HepG2 (cell line): ENCODE measurements at regions not wholly inside any gene's neighbourhood (a gene's known extent, or its start where the extent isn't known, plus 50 kb on each side); places are given as distances from the start of the nearest gene placed in this dataset.

Experiments
- ATAC-seq: fragments of 200-7000 bp; cut with Tn5 transposase; 3 replicates; pipeline ENCODE4 v1.9.1; 2020; ENCODE audit warnings: mild to moderate bottlenecking, moderate library complexity
- BruUV-seq: library from RNA; stranded (reverse); fragments of 400-500 nt; replicated peaks from 2 replicates; lab custom pipeline; 2021; lab: Mats Ljungman, UMichigan
- CTCF ChIA-PET: fragments of 300-600 bp; formaldehyde crosslinking; extraction: SDS; loops from one replicate; lab custom pipeline; 2021; ENCODE audit warnings: low total read pairs, inconsistent platforms, low intra/inter-chr PET ratio; lab: Yijun Ruan, JAX
- POLR2A ChIA-PET: fragments of 350-600 bp; sonication (Branson Sonifier 250); formaldehyde crosslinking; loops from one replicate; lab custom pipeline; 2020; ENCODE audit warnings: antibody characterized with exemption, inconsistent platforms; lab: Yijun Ruan, JAX
- DNase-seq: peaks from one replicate; pipeline ENCODE4 v3.0.0-alpha.2; 2015; ENCODE audit warnings: low spot score
- FAIRE-seq: peaks from 3 replicates; lab custom pipeline; 2011; peaks lifted over from hg19 to GRCh38; lab: Jason Lieb, UNC
- H2AFZ ChIP-seq: one replicate; pipeline ENCODE4 v1.6.1; 2011; ENCODE audit warnings: low read length, inconsistent platforms
- H3K27ac ChIP-seq: fragments of 300-600 bp; 3 replicates; pipeline ENCODE4 v1.8.0; 2011; ENCODE audit warnings: mixed run types, mild to moderate bottlenecking, mixed read lengths, low read length, inconsistent platforms; ENCODE audit not compliant: insufficient read depth; ENCODE audit errors: extremely low read length
- H3K27me3 ChIP-seq, 2 experiments: fragments of 200-600 bp in 1 of 2; 2 replicates in 1 of 2; 3 replicates in 1 of 2; pipeline versions ENCODE4 v1.6.0 to v1.8.0; 2011; ENCODE audit warnings: low read length in 2 of 2, mild to moderate bottlenecking in 2 of 2, moderate library complexity in 2 of 2, inconsistent platforms in 1 of 2; ENCODE audit not compliant: insufficient read depth in 2 of 2, control insufficient read depth in 1 of 2
- H3K36me3 ChIP-seq, 2 experiments: fragments of 200-600 bp in 1 of 2; replicated peaks in 1 of 2; 2 replicates in 1 of 2; 3 replicates in 1 of 2; pipeline versions ENCODE4 v1.5.1 to v1.8.0; 2011; ENCODE audit warnings: low read length in 2 of 2, inconsistent platforms in 1 of 2; ENCODE audit not compliant: insufficient read depth in 2 of 2, control insufficient read depth in 1 of 2
- H3K4me1 ChIP-seq: 2 replicates; pipeline ENCODE4 v1.5.1; 2012; ENCODE audit warnings: low read length, inconsistent platforms; ENCODE audit not compliant: insufficient read depth
- H3K4me2 ChIP-seq: 2 replicates; pipeline ENCODE4 v1.6.0; 2011; ENCODE audit warnings: low read depth, low read length, inconsistent platforms
- H3K4me3 ChIP-seq, 3 experiments: fragments of 200-600 bp in 1 of 3; sonication (generic), shearing (Covaris generic) in 1 of 3; replicated peaks in 1 of 3; 2 replicates each; pipeline ENCODE4 v1.5.1; 2011 to 2016; ENCODE audit warnings: low read length in 3 of 3, inconsistent platforms in 2 of 3, low read depth in 2 of 3, mild to moderate bottlenecking in 2 of 3, control low read depth in 1 of 3, mixed read lengths in 1 of 3; ENCODE audit not compliant: insufficient read depth in 1 of 3
- H3K79me2 ChIP-seq: one replicate; pipeline ENCODE4 v1.6.1; 2011; ENCODE audit warnings: low read length, inconsistent platforms; ENCODE audit not compliant: insufficient read depth
- H3K9ac ChIP-seq: 2 replicates; pipeline ENCODE4 v1.6.0; 2011; ENCODE audit warnings: mild to moderate bottlenecking, low read depth, low read length, inconsistent platforms; ENCODE audit not compliant: insufficient read depth
- H3K9me3 ChIP-seq: 2 replicates; pipeline ENCODE4 v1.5.1; 2012; ENCODE audit warnings: mild to moderate bottlenecking, low read length
- H4K20me1 ChIP-seq: 2 replicates; pipeline ENCODE4 v1.6.0; 2011; ENCODE audit warnings: inconsistent platforms, mild to moderate bottlenecking, low read length, moderate library complexity; ENCODE audit not compliant: insufficient read depth
- DMAP1 ChIP-seq: IDR thresholded peaks from 2 replicates; pipeline ENCODE4 v1.6.1; 2016
- MED8 ChIP-seq: sonication (generic); formaldehyde crosslinking; IDR thresholded peaks from 2 replicates; pipeline ENCODE4 v1.8.1; 2023; ENCODE audit warnings: mild to moderate bottlenecking, missing genetic modification reagents; ENCODE audit not compliant: insufficient replicate concordance
- NBN ChIP-seq: fragments of 450-650 bp; conservative IDR thresholded peaks from 2 replicates; pipeline ENCODE4 v1.6.1; 2017
- ZNF143 ChIP-seq: sonication (generic); formaldehyde crosslinking; IDR thresholded peaks from 2 replicates; pipeline ENCODE4 v1.4.0; 2020; ENCODE audit warnings: missing genetic modification reagents
- WGBS: methylation state at CpG from one replicate; pipeline ENCODE4 v1.1.6; 2017; ENCODE audit warnings: low lambda C conversion rate; 5-methylcytosine and 5-hydroxymethylcytosine counted together
- in situ Hi-C: cut with HindIII; loops from 2 replicates; pipeline ENCODE4 v1.10.0; 2017; ENCODE audit warnings: low pct_unique_long_range_greater_than_20kb; ENCODE audit not compliant: extremely low pct_ligation_motif_present
- intact Hi-C: fragments of 100-400 bp; cut with micrococcal nuclease; formaldehyde crosslinking; loops from one replicate; pipeline ENCODE4 v1.10.0; 2022; ENCODE audit not compliant: unreplicated experiment
- TF ChIP-seq, protein P1 (sequence below): sonication (generic); formaldehyde crosslinking; IDR thresholded peaks from 2 replicates; pipeline ENCODE4 v1.4.0; 2020; ENCODE audit warnings: mild to moderate bottlenecking, missing genetic modification reagents
- TF ChIP-seq, protein P2 (sequence below): sonication (generic); formaldehyde crosslinking; IDR thresholded peaks from 2 replicates; pipeline ENCODE4 v1.5.0; 2020; ENCODE audit warnings: mild to moderate bottlenecking, missing genetic modification reagents
- TF ChIP-seq, protein P3 (sequence below): sonication (generic); formaldehyde crosslinking; IDR thresholded peaks from 2 replicates; pipeline ENCODE4 v1.5.1; 2020; ENCODE audit warnings: mild to moderate bottlenecking, missing genetic modification reagents

DNA sequence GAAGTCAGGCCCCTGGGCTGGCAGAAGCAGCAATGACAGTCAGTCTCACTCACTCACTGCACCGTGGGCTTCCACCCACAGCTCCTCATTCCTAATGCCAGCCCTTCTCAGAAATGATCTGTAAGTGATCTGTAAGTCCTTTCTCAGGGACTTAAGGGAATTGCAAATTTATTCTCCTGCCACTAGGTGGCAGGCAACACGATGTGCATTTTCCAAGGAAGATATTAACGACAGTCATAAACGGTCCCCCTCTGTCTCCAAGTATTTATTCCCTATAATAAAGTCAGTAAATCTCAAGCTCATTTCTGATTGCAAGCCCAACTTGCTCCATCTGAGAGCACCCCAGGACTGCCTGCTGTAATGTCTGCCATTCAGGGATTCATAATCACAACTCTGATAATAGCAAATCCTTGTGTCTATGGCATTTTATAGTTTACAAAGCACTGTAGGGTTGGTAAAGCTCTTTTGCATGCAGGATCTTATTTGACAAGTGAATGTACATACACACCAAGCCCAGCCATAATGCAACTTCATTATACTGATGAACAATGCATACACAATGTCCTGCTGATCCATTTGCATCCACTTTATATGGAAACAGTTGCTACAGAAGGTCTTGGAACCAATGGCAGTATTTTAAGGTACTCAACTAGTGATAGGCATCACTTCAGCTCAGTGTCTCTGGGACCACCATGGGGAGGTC lies 380.5 kb upstream of the CAMK1G start (continued):
- TF ChIP-seq, protein P1, sequence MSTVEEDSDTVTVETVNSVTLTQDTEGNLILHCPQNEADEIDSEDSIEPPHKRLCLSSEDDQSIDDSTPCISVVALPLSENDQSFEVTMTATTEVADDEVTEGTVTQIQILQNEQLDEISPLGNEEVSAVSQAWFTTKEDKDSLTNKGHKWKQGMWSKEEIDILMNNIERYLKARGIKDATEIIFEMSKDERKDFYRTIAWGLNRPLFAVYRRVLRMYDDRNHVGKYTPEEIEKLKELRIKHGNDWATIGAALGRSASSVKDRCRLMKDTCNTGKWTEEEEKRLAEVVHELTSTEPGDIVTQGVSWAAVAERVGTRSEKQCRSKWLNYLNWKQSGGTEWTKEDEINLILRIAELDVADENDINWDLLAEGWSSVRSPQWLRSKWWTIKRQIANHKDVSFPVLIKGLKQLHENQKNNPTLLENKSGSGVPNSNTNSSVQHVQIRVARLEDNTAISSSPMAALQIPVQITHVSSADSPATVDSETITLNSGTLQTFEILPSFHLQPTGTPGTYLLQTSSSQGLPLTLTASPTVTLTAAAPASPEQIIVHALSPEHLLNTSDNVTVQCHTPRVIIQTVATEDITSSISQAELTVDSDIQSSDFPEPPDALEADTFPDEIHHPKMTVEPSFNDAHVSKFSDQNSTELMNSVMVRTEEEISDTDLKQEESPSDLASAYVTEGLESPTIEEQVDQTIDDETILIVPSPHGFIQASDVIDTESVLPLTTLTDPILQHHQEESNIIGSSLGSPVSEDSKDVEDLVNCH (CRISPR knock-in tag): no peak
- TF ChIP-seq DMAP1: no peak

DNA sequence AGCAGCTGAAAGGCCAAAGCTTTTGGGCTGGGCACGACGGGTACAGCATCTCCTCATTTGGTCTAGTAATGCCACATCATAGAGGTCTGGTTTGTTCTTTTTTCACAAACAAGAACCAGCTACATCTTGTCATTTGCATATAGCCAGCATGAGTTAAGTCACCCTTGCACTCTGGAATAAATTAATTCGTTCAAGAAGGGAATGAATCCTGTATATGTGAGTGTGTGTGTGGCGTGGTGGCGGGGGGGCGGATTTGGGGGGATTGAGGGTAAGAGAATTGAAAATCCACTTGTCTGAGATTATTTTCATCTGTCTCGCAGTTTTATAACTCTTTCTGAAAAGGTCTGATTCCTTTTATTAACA lies 380.0 kb upstream of the CAMK1G start:
- DNase-seq: no peak
- H3K36me3 ChIP-seq: no peaks in the 10 kb centered on the region
- 27% methylated on average over 7 of the region's 7 CpGs for WGBS
- H3K79me2 ChIP-seq: no peaks in the 10 kb centered on the region
- intact Hi-C loops (loop anchor here (2.0 to 10.0 kb wide), 4 partner anchors 45 to 309 kb away; no protein-coding TSS in a partner anchor), in situ Hi-C loops (loop anchor here (10.0 to 25.0 kb wide), 2 partner anchors 549 to 1191 kb away; no protein-coding TSS in a partner anchor)
- ChIA-PET POLR2A (no interaction called here), CTCF (interaction anchor here (1.6 kb wide), 1 partner anchor 45 kb away, joined by 7 read pairs; no protein-coding TSS in a partner anchor)
- no peaks in the 10 kb centered on the region for H3K4me1 ChIP-seq
- H3K4me3 ChIP-seq: no peak overlapping the region
- H3K27me3 ChIP-seq: peaks cover 3 to 19% of the 10 kb centered on the region in 2 experiments; a peak in 4 of 5 replicates
- no peak overlapping the region for H3K4me2 ChIP-seq
- FAIRE-seq: no peak
- H2AFZ ChIP-seq: no peak overlapping the region
- H4K20me1 ChIP-seq: no peaks in the 10 kb centered on the region
- BruUV-seq: no TSS peak
- no peak for TF ChIP-seq NBN
- H3K9ac ChIP-seq: no peak overlapping the region
- no peak for ATAC-seq
- H3K9me3 ChIP-seq: 0 out of 2 replicates have a peak, but pooled peaks cover 2% of the 10 kb centered on the region
- H3K27ac ChIP-seq: no peak overlapping the region

DNA sequence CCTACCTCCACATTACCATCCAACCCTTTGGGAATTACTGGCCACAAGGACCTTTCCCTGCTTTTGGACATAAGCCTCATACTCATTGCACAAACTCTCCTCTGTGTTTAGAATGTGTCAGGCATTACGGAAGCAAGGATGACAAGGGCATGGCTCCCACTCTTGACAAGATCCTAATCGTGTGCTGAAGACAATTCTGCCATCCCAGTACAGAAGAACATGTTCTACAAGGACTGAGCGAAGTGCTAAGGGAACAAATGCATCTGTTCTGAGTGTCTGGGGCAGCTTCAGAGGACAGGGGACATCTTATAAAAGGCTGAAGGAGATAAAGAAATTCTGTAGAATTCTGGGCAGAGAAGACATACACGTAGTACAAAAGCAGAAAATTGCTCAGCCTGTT lies 378.5 kb upstream of the CAMK1G start:
- Histone ChIP-seq H2AFZ (no peak overlapping the region), H3K79me2 (no peaks in the 10 kb centered on the region), H3K4me2 (no peak overlapping the region), H3K36me3 (no peaks in the 10 kb centered on the region), H3K9me3 (no peaks in the 10 kb centered on the region), H3K27ac (no peak overlapping the region), H3K27me3 (peaks cover 3 to 19% of the 10 kb centered on the region in 2 experiments; a peak in 4 of 5 replicates), H4K20me1 (no peaks in the 10 kb centered on the region), H3K4me1 (no peaks in the 10 kb centered on the region), H3K9ac (no peak overlapping the region), H3K4me3 (no peak overlapping the region)
- in situ Hi-C loops (loop anchor here (10.0 to 25.0 kb wide), 2 partner anchors 550 to 1193 kb away; no protein-coding TSS in a partner anchor), intact Hi-C loops (loop anchor here (10.0 kb wide), 2 partner anchors 130 to 230 kb away; no protein-coding TSS in a partner anchor)
- no TSS peak for BruUV-seq
- CTCF ChIA-PET: no interaction called here
- WGBS: 7% methylated on average over 4 of the region's 4 CpGs
- ATAC-seq (no peak), DNase-seq (no peak), FAIRE-seq (no peak)
- POLR2A ChIA-PET: no interaction called here
- TF ChIP-seq MED8 (CRISPR knock-in tag) (no peak), ZNF143 (CRISPR knock-in tag) (no peak)
- TF ChIP-seq, protein P2, sequence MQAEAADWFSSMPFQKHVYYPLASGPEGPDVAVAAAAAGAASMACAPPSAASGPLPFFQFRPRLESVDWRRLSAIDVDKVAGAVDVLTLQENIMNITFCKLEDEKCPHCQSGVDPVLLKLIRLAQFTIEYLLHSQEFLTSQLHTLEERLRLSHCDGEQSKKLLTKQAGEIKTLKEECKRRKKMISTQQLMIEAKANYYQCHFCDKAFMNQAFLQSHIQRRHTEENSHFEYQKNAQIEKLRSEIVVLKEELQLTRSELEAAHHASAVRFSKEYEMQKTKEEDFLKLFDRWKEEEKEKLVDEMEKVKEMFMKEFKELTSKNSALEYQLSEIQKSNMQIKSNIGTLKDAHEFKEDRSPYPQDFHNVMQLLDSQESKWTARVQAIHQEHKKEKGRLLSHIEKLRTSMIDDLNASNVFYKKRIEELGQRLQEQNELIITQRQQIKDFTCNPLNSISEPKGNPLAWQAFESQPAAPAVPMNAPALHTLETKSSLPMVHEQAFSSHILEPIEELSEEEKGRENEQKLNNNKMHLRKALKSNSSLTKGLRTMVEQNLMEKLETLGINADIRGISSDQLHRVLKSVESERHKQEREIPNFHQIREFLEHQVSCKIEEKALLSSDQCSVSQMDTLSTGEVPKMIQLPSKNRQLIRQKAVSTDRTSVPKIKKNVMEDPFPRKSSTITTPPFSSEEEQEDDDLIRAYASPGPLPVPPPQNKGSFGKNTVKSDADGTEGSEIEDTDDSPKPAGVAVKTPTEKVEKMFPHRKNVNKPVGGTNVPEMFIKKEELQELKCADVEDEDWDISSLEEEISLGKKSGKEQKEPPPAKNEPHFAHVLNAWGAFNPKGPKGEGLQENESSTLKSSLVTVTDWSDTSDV (CRISPR knock-in tag): no peak
- TF ChIP-seq, protein P3, sequence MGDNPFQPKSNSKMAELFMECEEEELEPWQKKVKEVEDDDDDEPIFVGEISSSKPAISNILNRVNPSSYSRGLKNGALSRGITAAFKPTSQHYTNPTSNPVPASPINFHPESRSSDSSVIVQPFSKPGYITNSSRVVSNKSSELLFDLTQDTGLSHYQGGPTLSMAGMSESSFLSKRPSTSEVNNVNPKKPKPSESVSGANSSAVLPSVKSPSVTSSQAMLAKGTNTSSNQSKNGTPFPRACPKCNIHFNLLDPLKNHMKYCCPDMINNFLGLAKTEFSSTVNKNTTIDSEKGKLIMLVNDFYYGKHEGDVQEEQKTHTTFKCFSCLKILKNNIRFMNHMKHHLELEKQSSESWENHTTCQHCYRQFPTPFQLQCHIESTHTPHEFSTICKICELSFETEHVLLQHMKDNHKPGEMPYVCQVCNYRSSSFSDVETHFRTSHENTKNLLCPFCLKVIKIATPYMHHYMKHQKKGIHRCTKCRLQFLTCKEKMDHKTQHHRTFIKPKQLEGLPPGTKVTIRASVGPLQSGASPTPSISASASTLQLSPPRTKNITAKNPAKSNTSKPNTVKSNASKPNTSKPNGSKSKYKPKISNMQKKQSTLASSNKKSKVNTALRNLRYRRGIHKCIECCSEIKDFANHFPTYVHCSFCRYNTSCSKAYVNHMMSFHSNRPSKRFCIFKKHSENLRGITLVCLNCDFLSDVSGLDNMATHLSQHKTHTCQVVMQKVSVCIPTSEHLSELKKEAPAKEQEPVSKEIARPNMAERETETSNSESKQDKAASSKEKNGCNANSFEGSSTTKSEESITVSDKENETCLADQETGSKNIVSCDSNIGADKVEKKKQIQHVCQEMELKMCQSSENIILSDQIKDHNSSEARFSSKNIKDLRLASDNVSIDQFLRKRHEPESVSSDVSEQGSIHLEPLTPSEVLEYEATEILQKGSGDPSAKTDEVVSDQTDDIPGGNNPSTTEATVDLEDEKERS (CRISPR knock-in tag): no peak
